SK-N-SH (cell line): ENCODE measurements at regions not wholly inside any gene's neighbourhood (a gene's known extent, or its start where the extent isn't known, plus 50 kb on each side); places are given as distances from the start of the nearest gene placed in this dataset.

Experiments
- CTCF ChIA-PET: fragments of 300-600, 350-600 bp; formaldehyde crosslinking; extraction: SDS; loops from one replicate; lab custom pipeline; 2021; lab: Yijun Ruan, JAX
- POLR2A ChIA-PET: fragments of 350-600 bp; sonication (Branson Sonifier 250); formaldehyde crosslinking; extraction: SDS; loops from one replicate; lab custom pipeline; 2020; ENCODE audit warnings: antibody characterized with exemption, inconsistent platforms; lab: Yijun Ruan, JAX
- DNase-seq: peaks from one replicate; pipeline ENCODE4 v3.0.0; 2012
- H2AFZ ChIP-seq: fragments of 200-600 bp; sonication (generic); 2 replicates; pipeline ENCODE4 v1.8.1; 2016; ENCODE audit warnings: antibody characterized with exemption, mild to moderate bottlenecking, low read depth
- H3F3A ChIP-seq: fragments of 200-600 bp; sonication (generic); replicated peaks from 2 replicates; pipeline ENCODE3; 2016; ENCODE audit warnings: antibody characterized with exemption, mild to moderate bottlenecking; ENCODE audit not compliant: insufficient read depth
- H3K27ac ChIP-seq, 2 experiments: fragments of 200-500 bp in 1 of 2; fragments of 200-600 bp in 1 of 2; sonication (Bioruptor generic) in 1 of 2; sonication (generic), shearing (Covaris generic) in 1 of 2; 2 replicates each; pipeline versions ENCODE4 v1.5.1 to v1.6.1; 2014 to 2016; ENCODE audit warnings: low read depth in 2 of 2, inconsistent platforms in 1 of 2, low read length in 1 of 2, mild to moderate bottlenecking in 1 of 2, mixed read lengths in 1 of 2
- H3K27me3 ChIP-seq: fragments of 200-600 bp; sonication (generic), shearing (Covaris generic); 2 replicates; pipeline ENCODE4 v1.6.1; 2016; ENCODE audit warnings: mixed run types; ENCODE audit not compliant: insufficient read depth
- H3K36me3 ChIP-seq, 2 experiments: fragments of 200-500 bp in 1 of 2; fragments of 200-600 bp in 1 of 2; sonication (Bioruptor generic) in 1 of 2; sonication (generic) in 1 of 2; replicated peaks in 1 of 2; 2 replicates each; pipeline versions ENCODE3 to v1.5.1; 2014 to 2016; ENCODE audit warnings: low read length in 1 of 2, mild to moderate bottlenecking in 1 of 2; ENCODE audit not compliant: insufficient read depth in 2 of 2, control insufficient read depth in 1 of 2
- H3K4me1 ChIP-seq, 2 experiments: fragments of 200-500 bp in 1 of 2; fragments of 200-600 bp in 1 of 2; sonication (Bioruptor generic) in 1 of 2; sonication (generic), shearing (Covaris generic) in 1 of 2; 2 replicates each; pipeline versions ENCODE4 v1.5.1 to v1.6.1; 2014 to 2016; ENCODE audit warnings: low read depth in 1 of 2, low read length in 1 of 2, mixed run types in 1 of 2; ENCODE audit not compliant: insufficient read depth in 2 of 2, control insufficient read depth in 1 of 2
- H3K4me2 ChIP-seq: fragments of 200-600 bp; sonication (generic), shearing (Covaris generic); 2 replicates; pipeline ENCODE4 v1.6.1; 2017; ENCODE audit warnings: mixed run types
- H3K4me3 ChIP-seq, 2 experiments: fragments of 200-500 bp in 1 of 2; fragments of 200-600 bp in 1 of 2; sonication (Bioruptor generic) in 1 of 2; sonication (generic), shearing (Covaris generic) in 1 of 2; 2 replicates each; pipeline versions ENCODE4 v1.5.1 to v1.8.1; 2014 to 2016; ENCODE audit warnings: low read depth in 2 of 2, inconsistent platforms in 1 of 2, low read length in 1 of 2, mild to moderate bottlenecking in 1 of 2, mixed read lengths in 1 of 2, moderate library complexity in 1 of 2
- H3K79me2 ChIP-seq: fragments of 200-600 bp; sonication (generic); 2 replicates; pipeline ENCODE4 v1.8.1; 2017; ENCODE audit warnings: mild to moderate bottlenecking; ENCODE audit not compliant: insufficient read depth
- H3K9ac ChIP-seq: fragments of 200-600 bp; sonication (generic); 2 replicates; pipeline ENCODE4 v1.6.1; 2017; ENCODE audit warnings: mixed run types
- H3K9me2 ChIP-seq: fragments of 200-600 bp; sonication (generic); 2 replicates; pipeline ENCODE4 v1.6.1; 2017; ENCODE audit warnings: mixed run types
- H3K9me3 ChIP-seq: fragments of 200-600 bp; sonication (generic); 2 replicates; pipeline ENCODE4 v1.6.1; 2017; ENCODE audit warnings: mixed run types, mild to moderate bottlenecking, moderate library complexity
- H4K20me1 ChIP-seq: fragments of 200-600 bp; sonication (generic); 2 replicates; pipeline ENCODE4 v1.6.1; 2017; ENCODE audit warnings: mild to moderate bottlenecking, mixed run types; ENCODE audit not compliant: insufficient read depth
- EP300 ChIP-seq, 2 experiments: IDR thresholded peaks; 2 replicates each; pipeline versions ENCODE4 v1.4.0 to v1.6.1; 2012; ENCODE audit warnings: borderline replicate concordance in 1 of 2, low read depth in 1 of 2, low read length in 1 of 2
- FOSL2 ChIP-seq: IDR thresholded peaks from 2 replicates; pipeline ENCODE4 v1.4.0; 2012; ENCODE audit warnings: low read depth, mild to moderate bottlenecking, moderate library complexity, borderline replicate concordance
- FOXJ3 ChIP-seq: sonication (generic); formaldehyde crosslinking; IDR thresholded peaks from 2 replicates; pipeline ENCODE4 v1.5.1; 2020; ENCODE audit warnings: mild to moderate bottlenecking, missing genetic modification reagents
- FOXM1 ChIP-seq: IDR thresholded peaks from 2 replicates; pipeline ENCODE4 v1.4.0; 2012; ENCODE audit warnings: low read depth, mild to moderate bottlenecking
- JUND ChIP-seq: IDR thresholded peaks from 2 replicates; pipeline ENCODE4 v1.4.0; 2012
- MEF2A ChIP-seq: IDR thresholded peaks from 2 replicates; pipeline ENCODE4 v1.4.0; 2012; ENCODE audit warnings: low read depth, borderline replicate concordance
- RAD21 ChIP-seq: IDR thresholded peaks from 2 replicates; pipeline ENCODE4 v1.6.1; 2012; ENCODE audit warnings: mild to moderate bottlenecking, low read length
- RFX5 ChIP-seq: IDR thresholded peaks from 2 replicates; pipeline ENCODE4 v1.6.1; 2012; ENCODE audit warnings: mild to moderate bottlenecking, improper control_type of control experiment, low read length
- RXRA ChIP-seq: IDR thresholded peaks from 2 replicates; pipeline ENCODE4 v1.4.0; 2012; ENCODE audit warnings: low read depth, mild to moderate bottlenecking, borderline replicate concordance
- SMC3 ChIP-seq: IDR thresholded peaks from 2 replicates; pipeline ENCODE4 v1.6.1; 2012; ENCODE audit warnings: low read depth, low read length, improper control_type of control experiment
- TAF1 ChIP-seq: IDR thresholded peaks from 2 replicates; pipeline ENCODE4 v1.6.1; 2012; ENCODE audit warnings: low read depth, mild to moderate bottlenecking, low read length, moderate library complexity, borderline replicate concordance
- TCF12 ChIP-seq: IDR thresholded peaks from 2 replicates; pipeline ENCODE4 v1.4.0; 2012
- YY1 ChIP-seq: IDR thresholded peaks from 2 replicates; pipeline ENCODE4 v1.4.0; 2012; ENCODE audit warnings: low read depth, mild to moderate bottlenecking
- WGBS: methylation state at CpG from one replicate; pipeline ENCODE4 v1.1.6; 2017; ENCODE audit warnings: low lambda C conversion rate; 5-methylcytosine and 5-hydroxymethylcytosine counted together
- TF ChIP-seq, protein P1 (sequence below): IDR thresholded peaks from 2 replicates; pipeline ENCODE4 v1.6.1; 2012; ENCODE audit warnings: mild to moderate bottlenecking, low read depth, low read length, moderate library complexity
- TF ChIP-seq, protein P2 (sequence below): IDR thresholded peaks from 2 replicates; pipeline ENCODE4 v1.4.0; 2012; ENCODE audit warnings: low read depth, borderline replicate concordance
- TF ChIP-seq, protein P3 (sequence below): fragments of 150-350 bp; IDR thresholded peaks from 2 replicates; pipeline ENCODE4 v1.6.1; 2016; ENCODE audit warnings: mild to moderate bottlenecking, low read depth, low read length
- TF ChIP-seq, protein P4 (sequence below): IDR thresholded peaks from 2 replicates; pipeline ENCODE4; 2012
- TF ChIP-seq, protein P5 (sequence below): IDR thresholded peaks from 2 replicates; pipeline ENCODE4 v1.4.0; 2012; ENCODE audit warnings: low read depth

GRCh38 chr4:84434344-84434743 is 64.7 kb downstream of the NKX6-1 start:
- Histone ChIP-seq H3K9me3 (no peaks in the 10 kb centered on the region), H2AFZ (no peak overlapping the region), H3K9ac (no peak overlapping the region), H3K79me2 (no peaks in the 10 kb centered on the region), H4K20me1 (no peaks in the 10 kb centered on the region), H3K4me1 (no peaks in the 10 kb centered on the region), H3K4me3 (no peak overlapping the region), H3K4me2 (no peak overlapping the region), H3K36me3 (no peaks in the 10 kb centered on the region), H3F3A (no peaks in the 10 kb centered on the region), H3K27ac (no peak overlapping the region), H3K27me3 (no peaks in the 10 kb centered on the region), H3K9me2 (no peaks in the 10 kb centered on the region)
- ChIA-PET CTCF (no interaction called here), POLR2A (no interaction called here)
- no peak for DNase-seq
- WGBS = 4% methylated on average over 3 of the region's 3 CpGs
- TF ChIP-seq, protein P1, sequence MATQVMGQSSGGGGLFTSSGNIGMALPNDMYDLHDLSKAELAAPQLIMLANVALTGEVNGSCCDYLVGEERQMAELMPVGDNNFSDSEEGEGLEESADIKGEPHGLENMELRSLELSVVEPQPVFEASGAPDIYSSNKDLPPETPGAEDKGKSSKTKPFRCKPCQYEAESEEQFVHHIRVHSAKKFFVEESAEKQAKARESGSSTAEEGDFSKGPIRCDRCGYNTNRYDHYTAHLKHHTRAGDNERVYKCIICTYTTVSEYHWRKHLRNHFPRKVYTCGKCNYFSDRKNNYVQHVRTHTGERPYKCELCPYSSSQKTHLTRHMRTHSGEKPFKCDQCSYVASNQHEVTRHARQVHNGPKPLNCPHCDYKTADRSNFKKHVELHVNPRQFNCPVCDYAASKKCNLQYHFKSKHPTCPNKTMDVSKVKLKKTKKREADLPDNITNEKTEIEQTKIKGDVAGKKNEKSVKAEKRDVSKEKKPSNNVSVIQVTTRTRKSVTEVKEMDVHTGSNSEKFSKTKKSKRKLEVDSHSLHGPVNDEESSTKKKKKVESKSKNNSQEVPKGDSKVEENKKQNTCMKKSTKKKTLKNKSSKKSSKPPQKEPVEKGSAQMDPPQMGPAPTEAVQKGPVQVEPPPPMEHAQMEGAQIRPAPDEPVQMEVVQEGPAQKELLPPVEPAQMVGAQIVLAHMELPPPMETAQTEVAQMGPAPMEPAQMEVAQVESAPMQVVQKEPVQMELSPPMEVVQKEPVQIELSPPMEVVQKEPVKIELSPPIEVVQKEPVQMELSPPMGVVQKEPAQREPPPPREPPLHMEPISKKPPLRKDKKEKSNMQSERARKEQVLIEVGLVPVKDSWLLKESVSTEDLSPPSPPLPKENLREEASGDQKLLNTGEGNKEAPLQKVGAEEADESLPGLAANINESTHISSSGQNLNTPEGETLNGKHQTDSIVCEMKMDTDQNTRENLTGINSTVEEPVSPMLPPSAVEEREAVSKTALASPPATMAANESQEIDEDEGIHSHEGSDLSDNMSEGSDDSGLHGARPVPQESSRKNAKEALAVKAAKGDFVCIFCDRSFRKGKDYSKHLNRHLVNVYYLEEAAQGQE = no peak
- TF ChIP-seq RFX5 (no peak), JUND (no peak), FOXM1 (no peak), RAD21 (no peak), TAF1 (no peak), RXRA (no peak), YY1 (no peak)
- TF ChIP-seq, protein P2, sequence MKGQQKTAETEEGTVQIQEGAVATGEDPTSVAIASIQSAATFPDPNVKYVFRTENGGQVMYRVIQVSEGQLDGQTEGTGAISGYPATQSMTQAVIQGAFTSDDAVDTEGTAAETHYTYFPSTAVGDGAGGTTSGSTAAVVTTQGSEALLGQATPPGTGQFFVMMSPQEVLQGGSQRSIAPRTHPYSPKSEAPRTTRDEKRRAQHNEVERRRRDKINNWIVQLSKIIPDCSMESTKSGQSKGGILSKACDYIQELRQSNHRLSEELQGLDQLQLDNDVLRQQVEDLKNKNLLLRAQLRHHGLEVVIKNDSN = no peak

- Histone ChIP-seq H2AFZ (no peak overlapping the region), H3K9me3 (no peaks in the 10 kb centered on the region), H4K20me1 (no peaks in the 10 kb centered on the region), H3K4me2 (no peak overlapping the region), H3K9me2 (no peaks in the 10 kb centered on the region), H3F3A (no peaks in the 10 kb centered on the region), H3K36me3 (no peaks in the 10 kb centered on the region), H3K27me3 (no peaks in the 10 kb centered on the region), H3K79me2 (no peaks in the 10 kb centered on the region), H3K9ac (no peak overlapping the region), H3K4me3 (no peak overlapping the region), H3K27ac (no peak overlapping the region), H3K4me1 (no peaks in the 10 kb centered on the region)
- no peak for DNase-seq
- ChIA-PET CTCF (no interaction called here), POLR2A (no interaction called here)
- 4% methylated on average over 6 of the region's 6 CpGs for WGBS
- TF ChIP-seq, protein P1 = no peak
- no peak for TF ChIP-seq RXRA
- TF ChIP-seq, protein P3, sequence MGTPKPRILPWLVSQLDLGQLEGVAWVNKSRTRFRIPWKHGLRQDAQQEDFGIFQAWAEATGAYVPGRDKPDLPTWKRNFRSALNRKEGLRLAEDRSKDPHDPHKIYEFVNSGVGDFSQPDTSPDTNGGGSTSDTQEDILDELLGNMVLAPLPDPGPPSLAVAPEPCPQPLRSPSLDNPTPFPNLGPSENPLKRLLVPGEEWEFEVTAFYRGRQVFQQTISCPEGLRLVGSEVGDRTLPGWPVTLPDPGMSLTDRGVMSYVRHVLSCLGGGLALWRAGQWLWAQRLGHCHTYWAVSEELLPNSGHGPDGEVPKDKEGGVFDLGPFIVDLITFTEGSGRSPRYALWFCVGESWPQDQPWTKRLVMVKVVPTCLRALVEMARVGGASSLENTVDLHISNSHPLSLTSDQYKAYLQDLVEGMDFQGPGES = no peak
- TF ChIP-seq, protein P4, sequence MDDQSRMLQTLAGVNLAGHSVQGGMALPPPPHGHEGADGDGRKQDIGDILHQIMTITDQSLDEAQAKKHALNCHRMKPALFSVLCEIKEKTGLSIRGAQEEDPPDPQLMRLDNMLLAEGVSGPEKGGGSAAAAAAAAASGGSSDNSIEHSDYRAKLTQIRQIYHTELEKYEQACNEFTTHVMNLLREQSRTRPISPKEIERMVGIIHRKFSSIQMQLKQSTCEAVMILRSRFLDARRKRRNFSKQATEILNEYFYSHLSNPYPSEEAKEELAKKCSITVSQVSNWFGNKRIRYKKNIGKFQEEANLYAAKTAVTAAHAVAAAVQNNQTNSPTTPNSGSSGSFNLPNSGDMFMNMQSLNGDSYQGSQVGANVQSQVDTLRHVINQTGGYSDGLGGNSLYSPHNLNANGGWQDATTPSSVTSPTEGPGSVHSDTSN = no peak
- no peak for TF ChIP-seq FOXJ3 (CRISPR knock-in tag)
- no peak for TF ChIP-seq EP300 (IDR thresholded peaks at IDR 0.05; ENCODE audit: borderline replicate concordance in 1 of 2, low read depth in 1 of 2, low read length in 1 of 2)
- no peak for TF ChIP-seq SMC3
- TF ChIP-seq FOSL2 = no peak
- TF ChIP-seq MEF2A = no peak
- TF ChIP-seq, protein P5, sequence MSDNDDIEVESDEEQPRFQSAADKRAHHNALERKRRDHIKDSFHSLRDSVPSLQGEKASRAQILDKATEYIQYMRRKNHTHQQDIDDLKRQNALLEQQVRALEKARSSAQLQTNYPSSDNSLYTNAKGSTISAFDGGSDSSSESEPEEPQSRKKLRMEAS = no peak
- TF ChIP-seq TCF12 = no peak
These were observed 65.4 kb downstream of the NKX6-1 start for GRCh38 chr4:84433633-84434222.
